AG10803 (cell line): ENCODE measurements at regions not wholly inside any gene's neighbourhood (a gene's known extent, or its start where the extent isn't known, plus 50 kb on each side); places are given as distances from the start of the nearest gene placed in this dataset.

Experiments
- DNase-seq: peaks from one replicate; pipeline ENCODE4 v3.0.0; 2010; ENCODE audit warnings: low read depth
- H3K4me3 ChIP-seq: 2 replicates; pipeline ENCODE4 v1.5.1; 2011; ENCODE audit warnings: mild to moderate bottlenecking, low read length, control low read depth
- CTCF ChIP-seq: conservative IDR thresholded peaks from 2 replicates; pipeline ENCODE4 v1.5.1; 2011; ENCODE audit warnings: mild to moderate bottlenecking, low read length, control low read depth, inconsistent platforms

GRCh38 chr4:14539246-14539645 lies 463.0 kb upstream of the CPEB2 start:
- no peak for TF ChIP-seq CTCF
- H3K4me3 ChIP-seq = no peak overlapping the region
- no peak for DNase-seq

- DNase-seq = no peak
- TF ChIP-seq CTCF = no peak
- H3K4me3 ChIP-seq = no peak overlapping the region
These were observed 457.1 kb upstream of the CPEB2 start for GRCh38 chr4:14545163-14545562.

- no peak for TF ChIP-seq CTCF
These were observed 456.5 kb upstream of the CPEB2 start for GRCh38 chr4:14545807-14546206.

GRCh38 chr4:14552119-14552518 lies 450.2 kb upstream of the CPEB2 start:
- no peak for TF ChIP-seq CTCF
- H3K4me3 ChIP-seq = no peak overlapping the region
- no peak for DNase-seq

More at GRCh38 chr4:14545807-14546206, 456.5 kb upstream of the CPEB2 start:
- DNase-seq = no peak
- H3K4me3 ChIP-seq = no peak overlapping the region

GRCh38 chr4:14559646-14560045 lies 442.6 kb upstream of the CPEB2 start:
- TF ChIP-seq CTCF = no peak
- DNase-seq = no peak
- no peak overlapping the region for H3K4me3 ChIP-seq

GRCh38 chr4:14560577-14560976 lies 441.7 kb upstream of the CPEB2 start:
- DNase-seq = no peak
- H3K4me3 ChIP-seq = no peak overlapping the region
- no peak for TF ChIP-seq CTCF

- no peak overlapping the region for H3K4me3 ChIP-seq
- TF ChIP-seq CTCF = no peak
- DNase-seq = no peak
These were observed 439.4 kb upstream of the CPEB2 start for GRCh38 chr4:14562901-14563300.
